AG09309 (cell line): ENCODE measurements at regions not wholly inside any gene's neighbourhood (a gene's known extent, or its start where the extent isn't known, plus 50 kb on each side); places are given as distances from the start of the nearest gene placed in this dataset.

Experiments
- DNase-seq: peaks from one replicate; pipeline ENCODE4 v3.0.0-alpha.2; 2010; ENCODE audit warnings: low read depth
- H3K4me3 ChIP-seq: 2 replicates; pipeline ENCODE4 v1.5.1; 2011; ENCODE audit warnings: mild to moderate bottlenecking, low read depth, low read length, moderate library complexity; ENCODE audit not compliant: control insufficient read depth
- TF ChIP-seq, protein P1 (sequence below): IDR thresholded peaks from 2 replicates; pipeline ENCODE4 v1.5.1; 2011; ENCODE audit warnings: mild to moderate bottlenecking, low read depth, low read length, inconsistent platforms; ENCODE audit not compliant: insufficient read depth, control insufficient read depth; ENCODE audit errors: missing control alignments

DNA sequence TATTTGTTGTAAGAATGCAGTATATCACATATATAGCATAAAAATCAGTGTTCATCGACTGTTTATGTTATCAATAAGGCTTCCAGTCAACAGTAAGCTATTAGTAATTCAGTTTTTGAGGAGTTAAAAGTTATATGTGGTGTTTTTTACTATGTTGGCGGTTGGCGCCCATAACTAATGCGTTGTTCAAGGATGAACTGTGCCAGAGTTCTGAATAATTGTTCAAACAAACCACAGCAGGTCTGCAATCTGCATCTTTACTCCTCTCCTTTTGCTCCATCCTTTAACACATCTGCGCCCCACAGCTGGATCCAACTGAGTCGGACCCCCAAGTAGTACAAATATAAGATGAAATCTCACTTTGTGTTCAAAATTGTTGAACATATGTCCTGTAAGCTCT lies 836.1 kb downstream of the LTN1 start:
- TF ChIP-seq, protein P1, sequence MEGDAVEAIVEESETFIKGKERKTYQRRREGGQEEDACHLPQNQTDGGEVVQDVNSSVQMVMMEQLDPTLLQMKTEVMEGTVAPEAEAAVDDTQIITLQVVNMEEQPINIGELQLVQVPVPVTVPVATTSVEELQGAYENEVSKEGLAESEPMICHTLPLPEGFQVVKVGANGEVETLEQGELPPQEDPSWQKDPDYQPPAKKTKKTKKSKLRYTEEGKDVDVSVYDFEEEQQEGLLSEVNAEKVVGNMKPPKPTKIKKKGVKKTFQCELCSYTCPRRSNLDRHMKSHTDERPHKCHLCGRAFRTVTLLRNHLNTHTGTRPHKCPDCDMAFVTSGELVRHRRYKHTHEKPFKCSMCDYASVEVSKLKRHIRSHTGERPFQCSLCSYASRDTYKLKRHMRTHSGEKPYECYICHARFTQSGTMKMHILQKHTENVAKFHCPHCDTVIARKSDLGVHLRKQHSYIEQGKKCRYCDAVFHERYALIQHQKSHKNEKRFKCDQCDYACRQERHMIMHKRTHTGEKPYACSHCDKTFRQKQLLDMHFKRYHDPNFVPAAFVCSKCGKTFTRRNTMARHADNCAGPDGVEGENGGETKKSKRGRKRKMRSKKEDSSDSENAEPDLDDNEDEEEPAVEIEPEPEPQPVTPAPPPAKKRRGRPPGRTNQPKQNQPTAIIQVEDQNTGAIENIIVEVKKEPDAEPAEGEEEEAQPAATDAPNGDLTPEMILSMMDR: no peak
- DNase-seq: no peak
- H3K4me3 ChIP-seq: no peak overlapping the region

DNA sequence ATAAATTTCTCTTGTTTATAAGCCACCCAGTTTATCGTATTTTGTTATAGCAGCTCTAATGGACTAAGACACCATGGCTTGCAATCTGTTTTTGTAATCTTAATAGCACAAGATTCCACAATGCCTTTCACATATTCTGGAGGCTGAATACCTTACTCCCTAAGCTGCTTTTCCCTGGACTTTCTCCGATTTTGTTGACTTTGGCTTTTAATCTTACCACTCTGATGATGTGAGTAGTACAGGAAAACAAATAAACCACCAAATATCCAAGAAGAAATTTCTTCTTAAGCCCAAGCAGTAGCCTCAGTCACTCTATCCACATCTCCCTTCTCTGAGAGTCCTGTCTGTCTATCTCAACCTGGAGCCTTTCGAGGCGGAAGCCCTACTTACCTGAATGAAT lies 838.6 kb downstream of the LTN1 start:
- no peak overlapping the region for H3K4me3 ChIP-seq
- DNase-seq: no peak
- TF ChIP-seq, protein P1: no peak

DNA sequence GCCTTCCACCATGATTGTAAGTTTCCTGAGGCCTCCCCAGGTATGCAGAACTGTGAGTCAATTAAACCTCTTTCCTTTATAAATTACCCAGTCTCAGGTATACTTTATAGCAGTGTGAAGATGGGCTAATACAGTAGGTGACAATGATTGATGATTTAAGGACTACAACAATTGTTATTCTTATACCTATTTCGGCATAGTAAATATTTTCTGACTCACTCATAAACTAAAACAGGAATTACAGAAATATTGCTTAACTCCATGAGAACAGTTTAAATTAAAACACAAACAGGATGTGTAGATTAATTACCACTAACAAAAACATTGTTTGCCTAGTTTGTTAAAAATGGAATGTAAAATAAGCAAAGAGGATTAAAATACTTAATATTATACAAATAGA lies 839.9 kb downstream of the LTN1 start:
- H3K4me3 ChIP-seq: no peak overlapping the region
- DNase-seq: no peak
- TF ChIP-seq, protein P1: no peak

DNA sequence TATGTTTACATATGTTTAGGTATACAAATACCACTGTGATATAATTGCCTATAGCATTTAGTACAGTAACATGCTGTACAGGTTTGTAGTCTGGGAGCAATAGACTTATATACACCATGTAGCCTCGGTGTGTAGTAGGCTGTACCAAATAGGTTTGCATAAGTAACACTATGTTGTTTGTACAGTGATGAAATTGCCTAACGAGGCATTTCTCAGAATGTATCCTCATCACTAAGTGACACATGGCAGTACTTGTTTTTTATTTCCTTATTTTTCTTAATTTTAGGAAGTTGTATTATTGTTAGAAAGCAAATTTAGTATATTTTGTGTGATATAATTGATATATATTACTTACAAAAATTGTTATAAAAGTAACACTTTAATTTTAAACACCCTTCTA lies 840.9 kb downstream of the LTN1 start:
- TF ChIP-seq, protein P1: no peak
- no peak for DNase-seq
- no peak overlapping the region for H3K4me3 ChIP-seq

DNA sequence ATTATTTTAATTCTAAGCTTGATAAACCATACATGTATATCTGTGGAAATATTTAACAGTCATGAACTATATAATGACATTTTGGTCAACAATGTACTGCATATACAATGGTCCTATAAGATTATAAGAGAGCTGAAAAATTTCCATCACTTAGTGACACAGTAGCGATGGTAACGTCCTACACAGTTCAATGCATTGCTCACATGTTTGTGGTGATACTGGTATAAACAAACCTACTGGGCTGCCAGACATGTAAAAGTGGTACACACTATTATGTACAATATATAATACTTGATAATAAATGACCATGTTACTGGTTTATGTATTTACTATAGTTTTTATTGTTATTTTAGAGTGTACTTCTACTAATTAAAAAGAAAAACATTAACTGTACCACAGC lies 841.9 kb downstream of the LTN1 start:
- TF ChIP-seq, protein P1: no peak
- no peak for DNase-seq
- no peak overlapping the region for H3K4me3 ChIP-seq

DNA sequence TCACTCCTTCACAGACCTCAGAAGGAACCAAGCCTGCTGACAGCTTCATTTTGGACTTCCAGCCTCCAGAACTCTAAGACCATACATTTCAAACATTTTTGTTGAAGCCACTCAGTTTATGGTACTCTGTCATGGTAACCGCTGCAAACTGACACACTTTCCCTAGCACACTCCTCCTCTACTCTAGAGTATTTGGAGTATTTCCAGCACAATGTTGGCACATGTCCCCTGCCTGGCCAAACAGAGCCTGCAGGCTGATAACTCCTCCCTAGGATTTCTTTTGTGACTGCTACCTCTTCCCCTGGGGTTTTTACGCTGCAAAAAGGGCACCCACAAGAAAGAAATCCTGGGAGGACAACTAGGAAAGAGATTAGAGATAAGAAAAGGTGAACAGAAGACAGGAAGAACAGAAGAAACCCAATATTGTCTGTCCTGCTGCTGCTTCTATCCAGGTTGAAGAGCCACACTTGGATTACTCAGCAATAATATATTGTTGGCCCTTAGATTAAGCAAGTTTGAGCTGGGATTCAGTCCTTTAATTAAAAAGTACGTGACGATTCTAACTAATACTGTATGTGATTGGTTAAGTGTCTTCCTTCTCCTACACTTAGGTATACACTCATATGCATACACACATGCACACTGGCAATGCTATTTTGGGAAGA lies 844.1 kb downstream of the LTN1 start:
- TF ChIP-seq, protein P1: no peak
- DNase-seq: no peak
- no peak overlapping the region for H3K4me3 ChIP-seq
